GM12892 (cell line): ENCODE measurements at regions not wholly inside any gene's neighbourhood (a gene's known extent, or its start where the extent isn't known, plus 50 kb on each side); places are given as distances from the start of the nearest gene placed in this dataset.

ENCODE experiments used
- POLR2A ChIP-seq: IDR thresholded peaks from 2 replicates; pipeline ENCODE4 v1.6.1; 2011; ENCODE audit warnings: low read depth, low read length, control low read depth
- POLR2AphosphoS5 ChIP-seq: IDR thresholded peaks from 2 replicates; pipeline ENCODE4 v1.6.1; 2011; ENCODE audit warnings: low read depth, low read length, control low read depth

- no peak for TF ChIP-seq POLR2A
- no peak for TF ChIP-seq POLR2AphosphoS5
These were observed 78.3 kb upstream of the ADAMTS16 start for GRCh38 chr5:5061836-5062235.
